Thymus (tissue), 11 donors: ENCODE measurements at regions not wholly inside any gene's neighbourhood (a gene's known extent, or its start where the extent isn't known, plus 50 kb on each side); places are given as distances from the start of the nearest gene placed in this dataset.

Experiments used
- DNase-seq, 9 donors: peaks; one replicate each; pipeline ENCODE4 v3.0.0-alpha.2; 2013; ENCODE audit warnings: low spot score in 9 of 9, low read depth in 6 of 9, missing footprints in 1 of 9
- H3K27ac ChIP-seq, 2 donors: one replicate each; pipeline ENCODE4 v1.5.1; 2013; ENCODE audit warnings: control low read depth in 1 of 2, low read depth in 1 of 2, low read length in 1 of 2, mild to moderate bottlenecking in 1 of 2, moderate library complexity in 1 of 2
- H3K27me3 ChIP-seq, 2 donors: one replicate each; pipeline ENCODE4 v1.5.1; 2013; ENCODE audit warnings: low read length in 1 of 2; ENCODE audit not compliant: control insufficient read depth in 2 of 2, insufficient read depth in 1 of 2
- H3K36me3 ChIP-seq, 2 donors: one replicate each; pipeline ENCODE4 v1.5.1; 2013; ENCODE audit warnings: low read length in 1 of 2, mild to moderate bottlenecking in 1 of 2, moderate library complexity in 1 of 2; ENCODE audit not compliant: control insufficient read depth in 2 of 2, insufficient read depth in 2 of 2
- H3K4me1 ChIP-seq, 2 donors: one replicate each; pipeline ENCODE4 v1.5.1; 2013; ENCODE audit warnings: low read length in 2 of 2; ENCODE audit not compliant: control insufficient read depth in 2 of 2, insufficient read depth in 2 of 2
- H3K4me3 ChIP-seq, 2 donors: one replicate each; pipeline ENCODE4 v1.5.1; 2013; ENCODE audit warnings: low read length in 2 of 2, control low read depth in 1 of 2, mild to moderate bottlenecking in 1 of 2
- H3K9me3 ChIP-seq, 2 donors: one replicate each; pipeline ENCODE4 v1.5.1; 2013; ENCODE audit warnings: low read length in 1 of 2, mild to moderate bottlenecking in 1 of 2; ENCODE audit not compliant: control insufficient read depth in 2 of 2, insufficient read depth in 1 of 2
- WGBS: extraction: QIAGEN DNeasy Blood & Tissue Kit; methylation state at CpG from one replicate; pipeline ENCODE4 v1.1.7; 2013; 5-methylcytosine and 5-hydroxymethylcytosine counted together
- donor health status: healthy.

- no peaks in the 10 kb centered on the region for H3K4me1 ChIP-seq
- whole genome bisulfite sequencing, result 90% methylated on average over 9 of the region's 9 CpGs
- no peak overlapping the region for H3K4me3 ChIP-seq
- H3K27me3 ChIP-seq, result no peaks in the 10 kb centered on the region
- no peak overlapping the region for H3K27ac ChIP-seq
- peaks cover 0 to 7% of the 10 kb centered on the region in 2 donors for H3K9me3 ChIP-seq
- no peaks in the 10 kb centered on the region for H3K36me3 ChIP-seq
- no peak for DNase-seq
Observed at GRCh38 chr4:43732829-43733426, 715.7 kb downstream of the KCTD8 start.

GRCh38 chr4:43742083-43742482, 706.5 kb downstream of the KCTD8 start:
- WGBS, result 85% methylated on average over 2 of the region's 2 CpGs
- Histone ChIP-seq H3K4me3 (no peak overlapping the region), H3K9me3 (no peaks in the 10 kb centered on the region), H3K27ac (no peak overlapping the region), H3K27me3 (no peaks in the 10 kb centered on the region), H3K4me1 (no peaks in the 10 kb centered on the region), H3K36me3 (no peaks in the 10 kb centered on the region)
- DNase-seq, result no peak

GRCh38 chr4:43754566-43754965, 694.0 kb downstream of the KCTD8 start:
- H3K4me1 ChIP-seq, result no peaks in the 10 kb centered on the region
- DNase-seq, result no peak
- 91% methylated on average over 3 of the region's 3 CpGs for WGBS
- no peaks in the 10 kb centered on the region for H3K36me3 ChIP-seq
- H3K27ac ChIP-seq, result no peak overlapping the region
- H3K4me3 ChIP-seq, result no peak overlapping the region
- H3K27me3 ChIP-seq, result no peaks in the 10 kb centered on the region
- no peaks in the 10 kb centered on the region for H3K9me3 ChIP-seq

GRCh38 chr4:43757147-43757546, 691.5 kb downstream of the KCTD8 start:
- Histone ChIP-seq H3K27me3 (no peaks in the 10 kb centered on the region), H3K36me3 (no peaks in the 10 kb centered on the region), H3K9me3 (no peaks in the 10 kb centered on the region), H3K4me1 (no peaks in the 10 kb centered on the region), H3K4me3 (no peak overlapping the region), H3K27ac (no peak overlapping the region)
- DNase-seq, result no peak

- Histone ChIP-seq H3K9me3 (no peaks in the 10 kb centered on the region), H3K27ac (no peak overlapping the region), H3K27me3 (no peaks in the 10 kb centered on the region), H3K36me3 (no peaks in the 10 kb centered on the region), H3K4me1 (no peaks in the 10 kb centered on the region), H3K4me3 (no peak overlapping the region)
- 95% methylated on average over 1 of the region's 1 CpG for WGBS
- no peak for DNase-seq
Observed at GRCh38 chr4:43758836-43759235, 689.8 kb downstream of the KCTD8 start.

- Histone ChIP-seq H3K36me3 (no peaks in the 10 kb centered on the region), H3K4me3 (no peak overlapping the region), H3K27ac (no peak overlapping the region), H3K9me3 (peaks cover 0 to 2% of the 10 kb centered on the region in 2 donors), H3K4me1 (no peaks in the 10 kb centered on the region), H3K27me3 (no peaks in the 10 kb centered on the region)
- 67% methylated on average over 4 of the region's 4 CpGs for WGBS
- no peak for DNase-seq
Observed at GRCh38 chr4:43763029-43763610, 685.5 kb downstream of the KCTD8 start.

GRCh38 chr4:43765514-43765913, 683.1 kb downstream of the KCTD8 start:
- H3K4me1 ChIP-seq, result no peaks in the 10 kb centered on the region
- H3K27me3 ChIP-seq, result no peaks in the 10 kb centered on the region

GRCh38 chr4:43766648-43767047, 682.0 kb downstream of the KCTD8 start:
- Histone ChIP-seq H3K27ac (no peak overlapping the region), H3K4me1 (no peaks in the 10 kb centered on the region), H3K27me3 (no peaks in the 10 kb centered on the region), H3K36me3 (no peaks in the 10 kb centered on the region), H3K4me3 (no peak overlapping the region), H3K9me3 (peaks cover 0 to 3% of the 10 kb centered on the region in 2 donors)
- DNase-seq, result no peak

More at GRCh38 chr4:43765514-43765913, 683.1 kb downstream of the KCTD8 start:
- Histone ChIP-seq H3K9me3 (peaks cover 0 to 3% of the 10 kb centered on the region in 2 donors), H3K4me3 (no peak overlapping the region), H3K27ac (no peak overlapping the region), H3K36me3 (no peaks in the 10 kb centered on the region)
- DNase-seq, result no peak
- WGBS, result 73% methylated on average over 2 of the region's 2 CpGs

GRCh38 chr4:43776371-43776770, 672.2 kb downstream of the KCTD8 start:
- Histone ChIP-seq H3K9me3 (no peaks in the 10 kb centered on the region), H3K4me1 (no peaks in the 10 kb centered on the region)
- no peak for DNase-seq

More at GRCh38 chr4:43776371-43776770, 672.2 kb downstream of the KCTD8 start:
- no peak overlapping the region for H3K4me3 ChIP-seq
- no peak overlapping the region for H3K27ac ChIP-seq
- WGBS, result 75% methylated on average over 1 of the region's 1 CpG
- H3K27me3 ChIP-seq, result no peaks in the 10 kb centered on the region
- no peaks in the 10 kb centered on the region for H3K36me3 ChIP-seq
